ENCODE measurements at regions not wholly inside any gene's neighbourhood (a gene's known extent, or its start where the extent isn't known, plus 50 kb on each side); places are given as distances from the start of the nearest gene placed in this dataset.

DNA sequence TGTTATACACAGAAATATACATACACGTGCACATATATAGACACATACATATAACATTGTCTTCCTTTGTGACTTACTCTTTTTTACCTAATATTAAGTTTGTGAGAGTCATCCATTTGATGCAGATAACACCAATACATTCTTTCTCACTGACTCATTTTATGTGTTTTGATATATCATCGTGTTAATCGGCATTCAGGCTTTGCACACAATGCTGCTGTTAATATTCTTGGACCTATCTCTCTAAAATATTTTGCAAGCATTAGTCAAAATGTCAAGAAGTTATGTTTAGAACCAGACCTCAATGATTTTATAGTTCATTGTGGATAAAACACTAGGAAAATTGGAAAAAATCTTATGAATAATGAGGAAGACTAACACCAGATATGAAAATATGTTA is 441.1 kb downstream of the LRATD1 start:
- Mint-ChIP-seq H3K4me1 (ENCODE audit: low read depth) (peaks cover 3% of the 10 kb centered on the region), H3K9me3 (ENCODE audit: low read depth) (no peaks in the 10 kb centered on the region), H3K4me3 (ENCODE audit: unreplicated experiment) (no peak overlapping the region), H3K36me3 (ENCODE audit: low read depth) (no peaks in the 10 kb centered on the region), H3K27ac (ENCODE audit: unreplicated experiment) (no peak overlapping the region), H3K27me3 (ENCODE audit: low read depth) (peaks cover 4% of the 10 kb centered on the region)
- DNase-seq (ENCODE audit: low spot score) = no peak
- TF ChIP-seq, protein P1, sequence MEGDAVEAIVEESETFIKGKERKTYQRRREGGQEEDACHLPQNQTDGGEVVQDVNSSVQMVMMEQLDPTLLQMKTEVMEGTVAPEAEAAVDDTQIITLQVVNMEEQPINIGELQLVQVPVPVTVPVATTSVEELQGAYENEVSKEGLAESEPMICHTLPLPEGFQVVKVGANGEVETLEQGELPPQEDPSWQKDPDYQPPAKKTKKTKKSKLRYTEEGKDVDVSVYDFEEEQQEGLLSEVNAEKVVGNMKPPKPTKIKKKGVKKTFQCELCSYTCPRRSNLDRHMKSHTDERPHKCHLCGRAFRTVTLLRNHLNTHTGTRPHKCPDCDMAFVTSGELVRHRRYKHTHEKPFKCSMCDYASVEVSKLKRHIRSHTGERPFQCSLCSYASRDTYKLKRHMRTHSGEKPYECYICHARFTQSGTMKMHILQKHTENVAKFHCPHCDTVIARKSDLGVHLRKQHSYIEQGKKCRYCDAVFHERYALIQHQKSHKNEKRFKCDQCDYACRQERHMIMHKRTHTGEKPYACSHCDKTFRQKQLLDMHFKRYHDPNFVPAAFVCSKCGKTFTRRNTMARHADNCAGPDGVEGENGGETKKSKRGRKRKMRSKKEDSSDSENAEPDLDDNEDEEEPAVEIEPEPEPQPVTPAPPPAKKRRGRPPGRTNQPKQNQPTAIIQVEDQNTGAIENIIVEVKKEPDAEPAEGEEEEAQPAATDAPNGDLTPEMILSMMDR (IDR thresholded peaks at IDR 0.05) = no peak

DNA sequence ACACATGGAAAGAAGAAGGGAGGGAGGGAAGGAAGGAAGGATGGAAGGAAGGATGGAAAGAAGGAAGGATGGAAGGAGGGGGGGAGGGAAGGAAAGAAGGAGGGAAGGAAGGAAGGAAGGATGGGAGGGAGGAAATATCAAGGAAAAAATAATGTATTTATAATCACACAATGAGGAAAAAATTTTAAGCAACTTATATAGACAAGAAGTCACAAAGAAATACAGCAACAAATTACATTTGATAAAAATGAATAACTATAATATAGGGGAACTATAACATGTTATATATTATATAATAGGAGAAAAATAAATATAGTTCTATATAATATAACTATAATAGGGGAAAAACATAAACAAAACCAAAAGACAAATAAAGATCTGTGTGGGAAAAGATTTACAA is 441.8 kb downstream of the LRATD1 start:
- Mint-ChIP-seq H3K27me3 (ENCODE audit: low read depth) (peaks cover 4% of the 10 kb centered on the region), H3K4me3 (ENCODE audit: unreplicated experiment) (no peak overlapping the region), H3K4me1 (ENCODE audit: low read depth) (peaks cover 3% of the 10 kb centered on the region), H3K36me3 (ENCODE audit: low read depth) (no peaks in the 10 kb centered on the region), H3K27ac (ENCODE audit: unreplicated experiment) (no peak overlapping the region), H3K9me3 (ENCODE audit: low read depth) (no peaks in the 10 kb centered on the region)
- TF ChIP-seq, protein P1 (IDR thresholded peaks at IDR 0.05) = no peak
- DNase-seq (ENCODE audit: low spot score) = no peak

DNA sequence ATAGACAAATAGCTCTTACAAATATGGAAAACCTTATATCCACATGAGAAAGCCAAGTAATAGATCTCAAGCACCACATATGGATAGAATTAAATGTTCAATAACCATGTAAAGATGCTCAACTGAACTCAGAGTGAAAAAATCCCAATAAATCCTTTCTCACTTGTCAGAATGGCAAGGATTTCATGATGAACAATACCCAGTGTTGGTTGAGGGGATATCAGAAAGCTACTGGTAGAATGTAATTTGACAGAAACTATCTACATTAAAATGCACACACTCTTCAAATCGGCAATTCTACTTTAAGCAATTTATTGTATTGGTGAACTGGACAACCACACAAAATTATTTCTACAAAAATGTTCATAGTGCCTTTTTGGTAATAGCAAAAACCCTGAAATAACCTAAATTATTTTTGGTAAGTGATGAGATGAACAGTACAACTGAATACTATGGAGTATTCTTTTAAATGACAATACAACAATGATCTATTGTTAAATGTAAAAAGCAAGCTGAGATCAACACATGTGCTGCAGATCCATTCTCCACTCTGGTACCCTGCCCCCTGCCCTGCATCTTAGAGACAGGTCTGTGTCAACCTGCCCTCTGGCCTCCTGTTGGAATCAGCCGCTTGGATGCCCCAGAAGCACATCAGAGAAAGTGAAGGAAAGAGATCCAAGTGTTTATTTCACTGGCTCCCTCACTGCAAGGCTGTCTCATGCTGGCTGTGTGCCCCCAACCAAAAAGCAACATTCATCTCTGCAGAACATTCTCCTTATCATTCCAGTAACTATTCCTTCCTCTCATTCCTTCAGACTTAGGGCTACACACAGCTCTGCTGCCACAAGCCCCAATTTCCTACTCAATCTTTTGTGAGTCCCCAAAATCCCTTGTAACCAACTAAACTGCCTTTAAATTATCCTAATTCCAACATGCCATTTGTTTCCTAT is 442.5 kb downstream of the LRATD1 start:
- H3K27me3 Mint-ChIP-seq (ENCODE audit: low read depth) = peaks cover 4% of the 10 kb centered on the region
- H3K4me1 Mint-ChIP-seq (ENCODE audit: low read depth) = peaks cover 3% of the 10 kb centered on the region
- no peaks in the 10 kb centered on the region for H3K36me3 Mint-ChIP-seq (ENCODE audit: low read depth)
- no peak overlapping the region for H3K4me3 Mint-ChIP-seq (ENCODE audit: unreplicated experiment)
- H3K9me3 Mint-ChIP-seq (ENCODE audit: low read depth) = no peaks in the 10 kb centered on the region
- no peak for DNase-seq (ENCODE audit: low spot score)
- H3K27ac Mint-ChIP-seq (ENCODE audit: unreplicated experiment) = no peak overlapping the region
- TF ChIP-seq, protein P1 (IDR thresholded peaks at IDR 0.05) = no peak

DNA sequence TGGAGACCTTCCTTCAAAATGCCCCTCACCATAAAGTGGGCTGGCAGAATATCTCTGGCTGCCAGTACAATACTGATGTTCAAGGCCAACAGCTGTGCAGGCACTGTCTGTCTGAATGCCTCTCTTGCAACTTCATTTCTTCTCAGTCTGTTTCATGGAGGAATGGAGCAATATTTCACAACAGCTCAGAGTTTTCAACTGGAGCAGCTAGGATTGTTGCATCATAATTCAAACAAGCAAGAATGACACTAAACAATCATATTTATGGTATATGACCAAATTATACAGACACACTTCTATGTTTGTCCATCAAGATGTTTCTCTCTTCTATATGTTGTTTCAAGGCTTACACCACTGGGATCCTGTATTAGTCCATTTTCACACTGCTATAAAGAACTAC is 444.2 kb downstream of the LRATD1 start:
- no peak overlapping the region for H3K4me3 Mint-ChIP-seq (ENCODE audit: unreplicated experiment)
- TF ChIP-seq, protein P1 (IDR thresholded peaks at IDR 0.05) = no peak

DNA sequence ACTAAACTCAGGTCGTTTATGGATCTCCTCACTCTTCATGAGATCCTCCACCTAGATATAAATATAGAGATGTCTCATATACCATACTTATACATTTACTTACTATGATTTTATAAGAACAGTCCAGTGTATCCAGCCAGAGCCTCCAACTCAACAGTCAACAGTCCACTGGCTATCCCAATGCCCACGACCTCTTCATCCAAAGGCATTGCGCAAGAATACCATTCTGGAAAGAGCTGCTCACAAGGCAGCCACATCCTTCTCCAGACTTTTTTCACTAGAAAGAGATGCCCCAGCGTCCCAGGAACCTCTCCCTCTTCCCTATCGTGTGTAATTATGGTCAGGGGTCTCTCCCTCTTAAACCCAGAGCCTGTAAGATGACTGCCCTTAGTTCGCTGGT is 448.8 kb downstream of the LRATD1 start:
- no peaks in the 10 kb centered on the region for H3K27me3 Mint-ChIP-seq (ENCODE audit: low read depth)
- H3K27ac Mint-ChIP-seq (ENCODE audit: unreplicated experiment) = no peak overlapping the region
- no peaks in the 10 kb centered on the region for H3K9me3 Mint-ChIP-seq (ENCODE audit: low read depth)
- peaks cover 2% of the 10 kb centered on the region for H3K36me3 Mint-ChIP-seq (ENCODE audit: low read depth)
- no peaks in the 10 kb centered on the region for H3K4me1 Mint-ChIP-seq (ENCODE audit: low read depth)
- H3K4me3 Mint-ChIP-seq (ENCODE audit: unreplicated experiment) = no peak overlapping the region
- TF ChIP-seq, protein P1 (IDR thresholded peaks at IDR 0.05) = no peak
- DNase-seq (ENCODE audit: low spot score) = no peak

More for the DNA sequence above, 444.2 kb downstream of the LRATD1 start:
- H3K4me1 Mint-ChIP-seq (ENCODE audit: low read depth) = peaks cover 3% of the 10 kb centered on the region
- no peak overlapping the region for H3K27ac Mint-ChIP-seq (ENCODE audit: unreplicated experiment)
- peaks cover 4% of the 10 kb centered on the region for H3K27me3 Mint-ChIP-seq (ENCODE audit: low read depth)
- no peaks in the 10 kb centered on the region for H3K36me3 Mint-ChIP-seq (ENCODE audit: low read depth)
- no peak for DNase-seq (ENCODE audit: low spot score)
- H3K9me3 Mint-ChIP-seq (ENCODE audit: low read depth) = no peaks in the 10 kb centered on the region

Data from chondrocyte (in vitro differentiated cells).